Forelimb muscle (tissue), 1 donor: ENCODE measurements at regions not wholly inside any gene's neighbourhood (a gene's known extent, or its start where the extent isn't known, plus 50 kb on each side); places are given as distances from the start of the nearest gene placed in this dataset.
"Not testable (repeated sequence)": the region's sequence is repeated elsewhere in the genome, so short reads cannot be mapped to it uniquely, and the experiment has no call there.

Source experiments
- DNase-seq: peaks from one replicate; pipeline ENCODE4 v3.0.0-alpha.2; 2013; ENCODE audit warnings: low read depth

DNA sequence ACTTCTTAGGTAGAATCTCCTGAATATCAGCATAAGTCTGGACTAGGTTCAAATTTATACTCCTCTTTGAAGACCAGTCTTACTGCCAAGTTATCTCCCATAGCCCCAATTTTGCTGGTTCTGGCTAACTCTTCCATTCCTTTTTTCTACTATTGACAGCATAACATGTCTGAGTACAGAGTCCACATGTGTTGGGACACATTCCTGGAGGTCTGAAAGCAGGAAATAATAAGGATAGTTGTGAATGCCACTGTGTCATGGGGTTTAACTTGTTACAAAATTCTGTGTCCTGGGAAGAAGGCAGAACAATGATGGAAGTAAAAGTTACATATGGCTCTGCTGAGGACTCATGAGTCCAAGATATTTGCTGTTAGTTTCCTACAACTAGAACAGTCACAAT lies 57.4 kb upstream of the ZBTB20 start:
- DNase-seq, result no peak

DNA sequence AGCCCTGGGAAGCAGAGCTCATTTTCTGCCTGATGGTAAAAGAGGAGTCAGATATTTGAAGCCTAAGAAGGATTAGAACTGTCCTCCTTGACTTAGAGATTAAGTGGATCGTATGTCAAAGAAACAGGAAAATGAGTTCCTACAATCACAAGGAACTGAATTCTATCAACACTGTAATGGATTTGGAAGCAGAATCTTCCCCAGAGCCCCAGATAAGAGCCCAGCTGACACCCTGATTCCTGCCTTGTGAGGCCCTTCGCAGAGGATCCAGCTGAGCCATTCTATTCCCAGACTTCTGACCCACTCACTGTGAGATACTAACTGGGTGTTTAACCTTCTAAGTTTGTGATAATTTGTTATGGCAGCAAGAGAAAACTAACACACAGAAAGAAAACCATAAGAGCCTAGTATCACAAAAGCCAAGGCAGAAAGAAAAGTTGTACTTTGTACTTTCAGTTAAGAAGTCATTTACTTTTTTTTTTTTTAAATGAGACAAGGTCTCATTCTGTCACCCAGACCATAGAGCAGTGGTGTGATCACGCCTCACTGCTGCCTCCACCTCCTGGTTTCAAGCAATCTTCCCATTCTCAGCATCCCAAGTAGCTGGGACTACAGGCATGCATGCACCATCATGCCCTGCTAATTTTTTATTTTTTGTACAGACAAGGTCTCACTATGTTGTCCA lies 61.1 kb upstream of the ZBTB20 start:
- DNase-seq, result no peak

DNA sequence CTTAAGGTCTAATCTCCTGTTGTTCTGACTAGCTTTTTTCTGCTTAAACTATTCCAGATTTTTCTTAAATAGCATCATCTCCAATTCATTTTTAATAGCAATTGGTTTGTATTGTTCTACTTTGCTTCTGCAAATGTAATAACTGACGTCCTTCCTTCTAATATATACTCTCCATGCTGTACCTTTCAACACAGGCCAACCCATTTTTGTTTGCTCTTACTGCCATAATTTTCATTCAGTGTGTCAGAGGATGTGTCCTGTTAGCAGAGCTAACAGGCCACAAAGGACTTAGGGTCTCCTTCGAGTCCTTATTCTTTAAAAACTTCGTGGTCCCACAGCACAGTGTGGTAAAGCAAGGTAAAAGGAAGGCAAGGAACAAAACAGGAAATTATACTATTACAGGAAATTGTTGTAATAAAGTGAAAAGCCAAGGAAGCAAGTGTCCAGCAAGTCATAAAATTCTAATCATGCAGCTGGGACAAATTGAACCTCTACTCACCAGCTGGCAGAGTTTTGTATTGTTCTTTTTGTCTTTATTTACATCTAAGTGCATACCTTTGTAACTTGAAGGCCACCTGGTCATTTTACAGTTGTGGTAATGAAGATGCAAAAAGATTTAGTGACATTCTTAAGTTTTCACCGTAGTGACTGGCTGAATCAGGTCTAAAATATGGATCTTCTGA lies 64.9 kb upstream of the ZBTB20 start:
- DNase-seq, result no peak

DNA sequence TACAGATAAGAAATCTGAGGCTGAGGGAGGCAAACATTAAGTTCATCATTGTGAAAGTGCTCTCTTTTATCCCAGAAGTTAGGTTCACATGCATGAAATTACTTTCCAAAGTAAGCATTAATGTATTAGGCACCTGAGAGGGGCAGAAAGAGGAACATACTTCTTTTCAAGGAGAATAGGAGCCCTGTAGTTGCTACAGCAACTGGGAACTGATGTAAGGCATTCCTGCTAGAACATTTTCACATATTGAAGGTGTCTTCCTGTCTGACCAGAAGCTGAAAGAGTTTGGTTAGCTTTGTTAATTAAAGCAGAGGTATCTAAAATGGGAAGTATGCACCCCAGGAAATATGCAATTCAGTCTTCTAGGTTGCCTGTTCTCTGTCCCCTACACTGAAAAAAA lies 65.5 kb upstream of the ZBTB20 start:
- no peak for DNase-seq

DNA sequence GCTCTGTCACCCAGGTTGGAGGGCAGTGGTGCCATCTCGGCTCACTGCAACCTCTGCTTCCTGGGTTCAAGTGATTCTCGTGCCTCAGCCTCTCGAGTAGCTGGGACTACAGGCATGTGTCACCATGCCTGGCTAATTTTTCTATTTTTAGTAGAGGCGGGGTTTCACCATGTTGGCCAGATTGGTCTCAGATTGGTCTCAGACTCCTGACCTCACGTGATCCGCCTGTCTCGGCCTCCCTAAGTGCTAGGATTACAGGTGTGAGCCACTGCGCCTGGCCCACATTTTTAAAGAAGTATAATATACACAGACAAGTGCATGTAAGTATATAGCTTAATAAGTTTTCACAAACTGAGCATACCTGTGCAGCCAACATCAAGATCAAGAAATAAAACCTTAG lies 66.0 kb upstream of the ZBTB20 start:
- not testable (repeated sequence) for DNase-seq

DNA sequence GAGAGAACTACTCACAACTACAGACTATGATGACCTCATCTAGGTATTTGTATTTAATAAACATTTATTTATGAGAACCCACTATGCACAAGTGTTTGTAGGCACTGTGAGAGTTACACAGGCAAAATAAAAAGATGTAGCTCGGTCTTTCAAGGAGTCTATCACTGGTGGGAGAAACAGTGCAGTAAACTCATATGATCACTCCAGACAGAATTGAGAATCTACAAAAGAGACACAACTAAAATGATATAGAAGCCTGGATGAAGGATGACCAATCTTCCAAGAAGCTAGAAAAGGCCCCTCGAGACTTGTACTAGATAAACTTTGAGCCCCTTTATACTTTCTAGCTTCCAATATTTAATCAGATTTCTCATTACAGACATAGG lies 70.2 kb upstream of the ZBTB20 start:
- DNase-seq, result no peak

DNA sequence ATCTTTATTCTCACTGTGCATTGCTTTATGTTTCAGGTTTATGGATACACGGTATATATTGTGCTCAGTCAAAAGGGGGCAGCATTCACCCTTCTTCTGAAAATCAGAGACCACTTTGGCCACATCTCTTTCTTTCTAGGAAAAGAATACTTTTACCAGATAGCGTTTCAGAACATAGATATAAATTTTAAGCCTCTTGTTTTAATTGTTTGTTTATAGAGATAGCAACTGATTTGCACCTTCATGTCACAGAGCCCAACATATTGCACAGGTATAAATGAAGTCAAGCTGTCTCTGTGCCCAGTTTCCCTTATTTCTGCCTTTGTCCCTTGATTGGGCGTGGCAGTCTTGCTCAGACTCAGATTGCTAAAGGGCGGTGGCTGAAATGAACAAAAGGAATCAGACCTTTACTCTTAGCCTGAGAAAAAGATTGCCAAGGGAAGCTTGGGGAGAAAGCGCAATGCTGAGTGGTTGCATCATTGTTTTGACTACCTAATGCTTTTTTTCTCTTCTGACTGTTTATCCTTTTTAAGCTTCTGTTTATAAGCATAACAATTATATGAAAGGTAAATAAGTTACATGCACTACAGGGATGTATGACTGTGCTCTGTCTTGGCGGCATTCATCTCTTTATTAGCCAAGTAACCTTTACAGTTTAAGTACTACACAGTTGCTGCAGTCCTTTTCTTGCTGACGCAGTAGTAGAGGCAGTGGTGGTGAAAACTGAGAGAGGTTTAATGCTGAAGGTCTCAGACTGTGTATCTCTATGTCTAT lies 70.8 kb upstream of the ZBTB20 start:
- DNase-seq, result peak; percentile 50

DNA sequence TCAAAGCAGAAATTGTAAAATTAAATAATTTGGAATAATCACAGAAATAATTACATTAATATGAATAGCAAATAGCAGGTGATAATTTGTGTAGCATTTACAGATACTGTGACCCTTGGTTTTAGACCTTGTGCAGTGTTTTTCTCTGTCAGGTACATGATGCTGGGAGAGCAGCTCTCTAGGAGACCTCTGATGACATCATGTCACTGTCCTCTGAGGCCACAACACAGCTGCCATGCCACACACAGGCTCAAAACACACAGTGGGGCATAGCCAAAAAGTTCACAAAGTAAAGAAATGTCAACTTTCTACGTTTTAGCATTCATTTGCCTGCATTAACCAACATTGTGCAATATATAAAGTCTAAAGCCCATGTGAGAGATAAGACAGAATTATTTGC lies 71.8 kb upstream of the ZBTB20 start:
- no peak for DNase-seq

DNA sequence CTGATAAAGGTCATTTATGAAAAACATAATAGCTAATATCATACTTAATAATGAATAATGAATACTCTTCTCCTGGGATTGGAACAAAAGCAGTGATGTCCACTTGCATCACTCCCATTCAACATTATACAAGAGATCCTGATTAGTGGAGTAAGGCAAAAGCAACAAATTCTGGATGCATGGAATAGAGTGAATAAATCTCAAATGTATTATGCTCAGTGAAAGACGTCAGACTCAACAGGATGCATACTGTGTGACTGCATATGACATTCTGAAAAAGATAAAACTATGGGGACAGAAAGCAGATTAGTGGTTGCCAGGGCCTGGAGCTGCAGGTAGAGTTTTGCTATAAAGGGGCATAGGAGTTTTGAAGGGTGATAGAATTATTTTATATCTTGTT lies 77.6 kb upstream of the ZBTB20 start:
- no peak for DNase-seq

DNA sequence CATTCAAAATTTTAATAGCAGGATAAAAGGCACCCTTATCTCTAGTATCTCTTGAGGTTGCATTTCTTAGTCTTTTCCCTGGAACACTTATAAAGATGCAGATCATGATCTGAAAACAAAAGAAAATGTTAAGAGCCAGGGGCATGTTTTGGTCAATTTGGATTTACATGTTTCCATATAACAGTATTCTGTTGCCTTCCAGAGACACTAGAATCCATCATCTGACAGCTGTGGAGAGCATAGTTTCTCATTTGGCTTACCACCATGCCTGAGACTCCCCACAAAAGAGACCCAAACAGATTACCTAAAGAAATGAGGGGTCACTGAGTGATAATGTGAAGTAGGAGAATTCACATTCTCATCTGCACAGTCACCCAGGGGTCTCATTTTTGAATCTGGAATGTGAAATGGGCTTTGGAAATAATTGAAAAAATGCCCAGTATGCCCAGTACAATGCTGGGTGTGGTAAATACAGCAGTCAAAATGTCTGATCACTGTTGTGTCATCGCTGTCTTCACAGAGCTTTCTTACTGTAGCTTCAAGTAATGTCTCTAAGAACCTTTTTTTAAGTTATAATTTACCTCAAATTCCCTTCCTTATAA lies 79.9 kb upstream of the ZBTB20 start:
- no peak for DNase-seq

DNA sequence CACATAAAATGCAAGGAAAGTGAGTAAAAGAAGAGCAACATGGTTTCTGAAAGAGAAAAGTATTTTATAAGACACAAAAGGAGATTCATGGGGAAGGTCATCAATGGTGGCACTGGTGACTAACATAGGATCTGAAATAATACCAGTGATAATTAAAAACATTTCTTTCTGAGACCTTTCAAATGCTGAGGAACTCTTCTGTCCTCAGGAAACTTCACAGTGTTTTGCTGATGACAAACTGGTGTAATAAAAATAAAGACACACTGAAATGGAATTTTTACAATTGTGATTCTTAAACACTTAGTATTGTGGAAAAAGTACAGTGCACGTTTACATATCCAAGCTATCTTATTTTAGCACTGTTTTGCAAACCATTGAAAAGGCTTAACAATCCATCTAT lies 80.4 kb upstream of the ZBTB20 start:
- no peak for DNase-seq

DNA sequence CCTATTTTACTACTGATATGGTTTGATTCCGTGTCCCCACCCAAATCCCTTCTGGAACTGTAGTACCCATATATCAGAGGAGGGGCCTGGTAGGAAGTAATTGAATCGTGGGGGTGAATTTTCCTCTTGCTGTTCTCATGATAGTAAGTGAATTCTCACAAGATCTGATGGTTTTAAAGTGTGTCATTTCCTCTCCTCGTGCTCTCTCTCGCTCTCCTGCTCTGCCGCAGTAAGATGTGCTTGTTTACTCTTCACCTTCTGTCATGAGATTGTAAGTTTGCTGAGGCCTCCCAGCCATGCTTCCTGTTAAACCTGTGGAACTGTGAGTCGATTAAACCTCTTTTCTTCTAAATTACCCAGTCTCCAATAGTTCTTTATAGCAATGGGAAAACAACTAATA lies 81.2 kb upstream of the ZBTB20 start:
- no peak for DNase-seq

DNA sequence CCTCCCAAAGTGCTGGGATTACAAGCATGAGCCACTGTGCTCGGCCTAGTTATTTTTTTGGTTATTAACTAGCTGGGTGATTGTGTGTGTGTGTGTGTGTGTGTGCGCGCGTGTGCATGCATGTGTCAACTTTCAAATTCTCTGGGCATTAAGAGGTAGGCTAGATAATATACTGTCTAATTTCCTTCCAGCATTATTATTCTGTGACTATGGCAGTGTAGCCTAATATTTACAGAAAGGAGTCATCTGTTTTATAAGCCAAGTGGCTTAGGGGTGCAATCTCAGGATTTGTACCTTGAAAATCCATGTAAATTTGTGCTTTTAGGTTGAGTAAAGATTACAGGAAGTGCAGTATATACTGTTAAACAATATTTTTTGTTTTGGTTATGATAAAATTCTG lies 85.1 kb upstream of the ZBTB20 start:
- no peak for DNase-seq

DNA sequence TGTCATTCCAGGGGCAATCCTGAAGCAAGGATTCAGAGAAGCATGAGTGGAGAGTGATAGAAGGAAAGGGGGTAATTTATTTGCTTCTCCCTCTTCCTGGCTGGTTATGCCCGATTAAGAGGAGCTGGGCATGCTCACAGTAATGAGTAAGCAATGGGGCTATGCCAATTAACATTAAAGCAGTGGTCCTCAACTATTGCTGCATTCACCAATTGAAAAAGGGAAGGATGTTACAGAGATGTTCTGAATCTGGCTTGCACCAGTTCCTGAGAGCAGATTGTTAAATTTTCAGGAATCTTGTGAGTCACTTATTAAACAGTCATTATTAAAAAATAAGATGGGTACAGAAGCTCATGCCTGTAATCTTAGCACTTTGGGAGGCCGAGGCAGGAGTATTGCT lies 85.9 kb upstream of the ZBTB20 start:
- no peak for DNase-seq

DNA sequence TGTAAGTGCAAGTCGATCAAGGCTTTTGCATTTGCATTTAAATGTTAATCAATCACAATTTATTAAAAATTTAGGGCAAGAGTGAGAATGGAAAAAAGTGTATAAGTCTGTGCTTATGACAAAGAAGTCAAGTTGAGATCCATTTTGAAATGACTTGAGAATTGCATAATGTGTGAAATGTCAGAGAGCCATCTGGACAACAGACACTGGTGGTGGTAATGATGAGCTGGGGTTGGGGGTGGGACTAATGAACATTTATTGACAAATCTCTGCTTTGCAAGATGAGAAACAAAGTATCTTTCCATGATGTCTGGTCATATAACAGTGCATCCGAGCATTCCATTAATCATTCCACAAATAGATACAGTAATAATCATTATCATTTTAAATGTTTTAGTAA lies 89.4 kb upstream of the ZBTB20 start:
- no peak for DNase-seq

DNA sequence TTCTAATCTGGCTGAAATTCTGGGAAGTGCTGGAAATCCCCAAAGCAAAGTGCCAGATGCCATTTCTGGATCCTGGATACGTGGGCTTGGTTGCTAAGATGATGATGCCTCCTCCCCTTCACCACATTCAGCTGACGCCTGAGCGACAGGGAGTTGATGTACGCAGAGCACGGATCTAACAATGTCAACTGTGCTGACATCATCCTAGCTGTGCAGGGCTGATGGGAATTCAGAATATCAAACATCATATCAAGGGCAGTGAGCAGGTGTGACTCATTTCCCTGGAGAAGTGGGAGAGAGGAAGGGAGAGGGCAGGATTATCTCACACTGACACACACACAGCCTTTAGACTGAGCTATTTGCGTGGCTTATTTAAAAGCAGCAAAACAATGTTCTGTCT lies 92.6 kb upstream of the ZBTB20 start:
- DNase-seq, result no peak

DNA sequence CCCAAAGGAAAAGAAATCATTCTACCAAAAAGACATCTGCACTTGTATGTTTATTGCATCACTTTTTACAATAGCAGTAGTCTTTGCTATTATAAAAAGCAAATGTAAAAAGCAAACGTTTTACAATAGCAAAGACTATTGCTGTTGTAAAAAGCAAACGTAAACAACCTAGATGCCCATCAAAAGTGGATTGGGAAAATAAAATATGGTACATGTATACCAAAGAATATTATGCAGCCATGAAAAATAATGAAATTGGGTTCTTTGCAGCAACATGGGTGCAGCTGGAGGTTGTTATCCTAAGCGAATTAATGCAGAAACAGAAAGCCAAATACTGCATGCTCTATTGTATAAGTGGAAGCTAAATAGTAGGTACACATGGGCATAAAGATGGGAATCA lies 97.3 kb upstream of the ZBTB20 start:
- DNase-seq, result no peak

DNA sequence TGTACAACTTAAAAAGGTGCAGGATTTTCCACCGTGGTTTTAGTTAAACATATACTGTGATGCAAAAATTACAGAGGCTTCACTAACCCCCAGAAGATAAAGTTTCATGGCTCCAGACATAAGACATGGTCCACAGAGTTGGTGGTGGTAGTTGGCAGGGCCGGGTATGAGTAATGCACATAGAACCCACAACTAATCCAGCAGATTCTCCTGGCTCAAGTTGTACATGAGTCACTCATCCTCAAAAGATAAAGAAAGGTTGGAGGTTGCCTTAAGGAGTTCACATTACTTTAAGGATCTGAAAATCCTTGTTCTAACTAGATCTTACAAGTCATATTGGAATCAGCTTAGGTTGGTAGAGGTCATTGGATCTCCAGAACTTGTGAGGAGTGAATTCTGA lies 98.3 kb upstream of the ZBTB20 start:
- DNase-seq, result no peak

DNA sequence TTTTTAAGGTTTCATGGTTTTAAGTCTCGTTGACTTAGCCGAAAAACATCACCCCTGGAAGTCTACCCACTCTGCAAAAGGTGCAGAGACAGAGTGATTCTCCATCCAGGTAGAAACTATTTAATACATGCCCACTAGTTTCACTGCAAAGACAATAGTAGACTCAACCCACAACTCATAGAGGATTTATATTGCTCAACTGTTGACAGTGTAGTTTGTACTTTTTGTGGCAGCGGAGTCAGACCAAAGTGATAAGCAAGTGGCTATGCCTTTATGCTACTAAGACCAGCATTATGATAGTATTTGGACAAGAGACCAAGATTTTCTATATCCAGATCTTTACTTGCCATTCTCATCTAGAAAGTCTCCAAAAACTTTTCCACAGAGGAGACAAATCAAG lies 98.8 kb upstream of the ZBTB20 start:
- no peak for DNase-seq

DNA sequence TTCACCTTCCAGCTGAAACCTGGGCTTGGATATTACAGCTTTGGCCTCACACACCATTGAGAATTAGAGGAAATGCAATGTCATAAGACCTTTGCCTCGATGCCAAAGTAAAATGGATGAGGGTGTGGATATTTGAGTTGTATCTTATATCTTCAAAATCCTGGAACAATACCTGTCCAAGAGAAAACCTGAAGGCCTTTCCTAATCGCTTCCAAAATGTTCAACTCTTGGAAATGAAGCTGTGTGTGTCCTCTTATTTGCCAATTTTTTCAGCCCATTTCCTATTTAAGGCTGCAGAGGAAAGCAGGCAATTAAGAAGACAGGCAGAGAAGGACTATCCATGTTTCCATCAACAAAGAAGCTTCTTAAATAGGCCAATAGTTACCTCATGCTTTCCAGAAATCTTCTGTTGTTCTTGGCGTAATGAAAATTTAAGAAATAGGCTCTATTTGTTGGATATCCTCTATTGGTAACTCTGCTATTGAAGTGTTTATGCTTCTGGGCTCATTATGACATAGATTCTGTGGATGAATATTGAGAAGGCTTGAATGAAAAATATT lies 99.5 kb upstream of the ZBTB20 start:
- no peak for DNase-seq

DNA sequence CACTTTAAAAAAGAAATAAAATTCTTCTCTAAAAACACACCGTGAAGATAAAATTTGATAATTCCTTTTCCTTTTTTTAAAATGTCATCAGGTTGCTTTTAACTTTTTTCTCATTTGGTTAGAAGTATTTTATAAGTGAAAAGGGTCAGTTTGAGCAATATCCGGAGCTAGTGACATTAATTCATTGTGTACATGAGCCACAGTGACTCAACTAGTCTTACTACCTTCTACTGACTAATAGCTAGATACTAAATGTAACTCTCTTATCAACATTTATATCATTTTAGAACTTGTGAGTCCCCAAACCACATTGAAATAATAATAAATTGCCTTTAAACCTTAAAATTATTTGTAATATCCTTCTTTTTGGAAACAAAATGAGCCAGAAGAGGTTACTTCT lies 101.2 kb upstream of the ZBTB20 start:
- DNase-seq, result no peak

DNA sequence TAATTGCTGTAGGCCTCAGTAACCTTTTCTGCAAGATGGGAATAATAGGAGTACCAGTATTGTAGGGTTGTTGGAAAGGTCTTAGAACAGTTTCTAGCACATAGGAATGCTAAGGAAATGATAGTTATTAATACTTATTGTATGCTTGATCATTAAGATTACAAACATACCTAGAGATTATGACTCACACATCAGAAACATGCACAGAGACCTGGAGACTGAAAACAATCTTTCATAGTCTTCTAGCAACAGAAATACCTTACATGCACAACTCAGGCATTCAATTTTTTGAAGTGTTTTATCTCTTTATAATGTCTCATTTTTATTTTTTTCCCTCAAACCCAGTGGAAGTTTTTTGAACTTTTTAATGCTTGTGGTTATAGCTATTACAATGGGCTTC lies 104.4 kb upstream of the ZBTB20 start:
- DNase-seq, result no peak
